GM18507 (cell line): ENCODE measurements at regions not wholly inside any gene's neighbourhood (a gene's known extent, or its start where the extent isn't known, plus 50 kb on each side); places are given as distances from the start of the nearest gene placed in this dataset.

Experiments
- DNase-seq: peaks from one replicate; pipeline ENCODE4 v3.0.0; 2011; ENCODE audit warnings: low read depth; ENCODE audit not compliant: insufficient read length; ENCODE audit errors: extremely low spot score
- FAIRE-seq: peaks from 2 replicates; lab custom pipeline; 2011; peaks lifted over from hg19 to GRCh38; lab: Jason Lieb, UNC

DNA sequence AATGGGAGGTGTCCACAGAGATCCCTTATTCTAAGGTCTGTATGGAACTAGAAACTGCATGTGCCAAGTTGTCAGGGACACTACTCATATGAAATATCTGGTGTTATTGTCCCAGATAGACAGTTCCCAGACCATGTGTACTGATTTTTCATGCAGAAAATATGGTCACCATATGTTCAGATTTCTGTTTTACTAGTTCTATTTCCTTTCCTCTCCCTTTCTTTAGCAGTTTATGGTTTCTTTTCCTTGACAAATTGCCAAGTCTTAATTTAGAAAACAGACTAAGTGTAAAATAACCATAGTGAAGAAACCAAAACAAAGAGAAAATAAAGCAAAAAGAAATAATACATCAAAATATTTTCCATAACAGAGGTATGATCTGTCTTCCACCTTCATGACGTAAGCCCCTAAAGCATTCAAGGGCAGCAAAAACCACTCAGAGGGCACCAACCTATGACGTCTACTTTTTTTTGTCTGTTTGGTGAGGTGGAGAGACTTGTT is 248.5 kb downstream of the KCTD12 start:
- DNase-seq: no peak
- no peak for FAIRE-seq

DNA sequence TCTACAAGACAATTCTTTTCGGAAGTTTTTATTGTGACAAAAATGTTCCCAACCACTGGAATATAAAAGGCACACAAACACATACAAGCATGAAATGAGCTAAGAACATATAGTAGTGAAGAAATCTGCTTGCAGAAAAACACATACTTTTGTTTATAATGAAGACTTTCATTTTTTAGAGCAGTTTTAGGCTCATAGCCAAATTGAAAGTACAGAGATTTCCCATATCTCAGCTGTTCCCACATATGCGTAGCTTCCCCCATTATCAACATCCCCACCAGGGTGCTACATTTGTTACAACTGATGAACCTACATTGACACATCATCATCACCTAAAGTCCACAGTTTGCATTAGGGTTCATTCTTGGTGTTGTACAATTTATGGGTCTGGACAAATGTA is 249.4 kb downstream of the KCTD12 start:
- DNase-seq (no peak), FAIRE-seq (no peak)

DNA sequence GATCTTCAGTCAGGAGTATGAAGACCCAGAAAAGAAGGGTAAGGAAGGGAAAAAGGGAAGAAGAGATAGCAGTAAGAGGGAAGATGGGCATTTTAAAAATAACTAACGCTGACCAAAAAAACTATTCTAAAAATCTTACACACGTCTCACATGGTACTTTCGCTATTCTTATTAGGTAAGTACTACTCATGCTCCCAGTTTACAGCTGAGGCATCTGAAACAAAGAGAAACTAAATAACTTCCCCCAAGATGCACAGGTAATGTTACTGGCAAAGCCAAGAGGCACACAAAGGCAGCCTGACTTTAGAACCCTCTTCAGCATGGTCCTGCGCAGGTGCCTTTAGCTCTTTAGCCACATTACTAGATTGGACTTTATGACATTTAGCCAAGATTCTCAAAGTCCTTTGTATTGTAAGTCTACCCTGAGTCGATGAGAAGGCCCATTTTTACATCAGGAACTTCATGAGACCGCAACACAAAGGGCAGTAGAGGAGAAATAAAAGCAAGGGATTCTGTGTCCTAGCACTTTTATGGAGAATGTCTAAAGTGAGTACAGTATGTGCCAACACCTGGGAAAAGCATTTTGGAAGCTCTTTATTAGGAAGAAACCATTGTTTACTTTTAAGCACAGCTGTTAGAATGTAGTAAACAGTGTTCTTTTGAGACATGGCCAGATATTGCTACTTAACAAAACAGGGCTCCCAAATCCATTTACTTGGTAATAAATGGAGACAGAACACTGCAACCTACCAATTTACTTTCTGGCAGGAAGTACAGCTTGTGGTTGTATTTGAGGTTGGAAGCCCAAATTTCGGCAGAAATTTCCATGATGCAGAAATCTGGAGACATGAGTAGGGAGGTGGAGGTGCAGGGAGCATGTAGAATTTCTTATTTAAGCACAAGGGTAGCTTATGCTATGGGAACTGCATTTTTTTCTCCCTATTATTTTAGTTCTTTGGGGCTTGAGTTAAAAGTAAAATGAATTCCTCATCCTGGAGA is 250.7 kb downstream of the KCTD12 start:
- no peak for FAIRE-seq
- no peak for DNase-seq

DNA sequence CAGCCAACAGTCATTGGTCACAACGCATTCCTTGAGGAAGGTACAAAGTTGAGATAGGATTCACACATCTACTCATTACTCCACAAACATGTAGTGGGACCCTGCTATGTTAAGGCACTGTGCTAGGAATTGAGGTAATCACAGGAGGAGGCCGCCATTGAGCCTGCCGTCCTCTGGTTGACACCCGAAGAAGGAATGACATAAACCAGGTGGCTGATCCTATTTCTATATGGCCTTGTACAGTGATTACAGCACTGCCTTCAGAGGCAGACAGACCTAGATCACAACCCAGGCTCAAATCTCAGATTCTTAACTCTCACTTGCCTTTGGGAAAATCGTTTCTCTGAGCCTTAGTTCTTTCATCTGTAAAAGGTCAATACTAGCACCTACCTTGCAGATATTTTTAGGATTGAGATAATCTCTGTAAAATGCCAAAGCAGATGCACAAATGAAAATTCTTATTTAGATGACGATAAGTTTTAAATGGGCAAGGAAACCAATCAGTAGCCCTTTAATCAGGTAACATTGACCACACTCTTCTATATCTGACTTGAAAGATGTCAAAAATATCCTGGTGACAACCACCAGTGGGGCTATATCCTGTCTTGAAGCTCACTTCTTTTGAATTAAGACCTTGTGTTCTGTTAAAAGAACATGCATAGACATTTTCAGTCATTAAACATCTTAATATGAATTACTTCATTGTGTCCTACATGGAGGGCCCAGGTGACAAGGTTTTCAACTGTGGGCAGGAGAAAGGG is 251.6 kb downstream of the KCTD12 start:
- no peak for FAIRE-seq
- no peak for DNase-seq

DNA sequence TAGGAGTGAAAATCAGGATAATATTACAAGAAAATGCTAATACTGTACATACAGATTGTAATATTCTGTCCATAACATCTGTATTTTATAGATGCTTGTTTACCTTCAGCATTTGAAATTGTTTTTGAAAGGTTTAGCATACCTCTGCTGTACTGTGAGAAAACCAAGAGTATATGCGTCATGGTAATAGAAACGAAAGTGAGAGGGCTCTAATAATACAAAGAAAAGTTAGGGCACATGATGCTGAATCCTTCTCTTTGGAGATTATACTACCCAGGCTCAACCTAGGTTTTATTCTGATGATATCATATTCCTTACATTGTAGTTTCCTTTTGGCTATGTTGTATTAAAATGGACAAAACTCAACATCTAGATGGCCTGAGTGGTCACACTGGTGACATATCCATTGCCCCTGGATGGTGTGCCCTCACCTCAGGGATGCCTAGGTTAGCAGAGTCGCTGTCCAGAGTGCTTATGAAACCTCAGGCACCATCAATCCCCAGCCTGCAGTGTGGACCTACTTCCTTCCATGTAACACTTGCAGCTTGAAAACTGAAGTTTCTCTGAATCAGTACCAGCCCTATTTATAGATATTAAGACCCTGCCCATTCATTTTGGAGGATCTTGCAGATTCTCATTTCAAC is 253.7 kb downstream of the KCTD12 start:
- DNase-seq (no peak), FAIRE-seq (no peak)

DNA sequence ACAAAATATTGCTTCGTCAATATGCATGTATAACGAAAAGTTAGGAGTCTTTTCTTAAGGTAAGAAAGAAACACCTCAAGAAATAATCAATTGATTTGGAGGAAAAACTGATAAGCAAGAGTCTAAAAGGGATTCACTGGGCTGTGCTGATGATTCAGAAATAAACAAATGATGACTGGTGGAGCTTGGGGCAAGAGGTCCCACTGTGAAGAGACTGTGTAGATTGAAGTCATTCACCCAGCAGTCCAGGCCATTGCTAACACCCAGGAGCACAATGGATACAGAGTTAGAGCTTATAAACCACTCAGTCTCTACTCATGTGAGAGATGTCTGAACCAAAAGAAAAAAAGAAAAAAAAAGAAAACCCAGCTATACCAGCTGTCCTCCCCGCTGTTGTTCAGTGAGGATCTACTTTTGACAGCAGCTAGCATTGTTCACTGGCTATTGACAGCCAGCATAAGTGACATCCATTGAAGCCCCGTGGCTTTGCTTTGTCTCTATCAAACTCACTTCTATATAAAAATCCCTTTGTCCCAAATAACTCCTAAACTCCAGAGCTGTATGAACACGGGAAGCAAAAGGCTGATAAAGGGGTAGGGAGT is 255.5 kb downstream of the KCTD12 start:
- DNase-seq (no peak), FAIRE-seq (no peak)

DNA sequence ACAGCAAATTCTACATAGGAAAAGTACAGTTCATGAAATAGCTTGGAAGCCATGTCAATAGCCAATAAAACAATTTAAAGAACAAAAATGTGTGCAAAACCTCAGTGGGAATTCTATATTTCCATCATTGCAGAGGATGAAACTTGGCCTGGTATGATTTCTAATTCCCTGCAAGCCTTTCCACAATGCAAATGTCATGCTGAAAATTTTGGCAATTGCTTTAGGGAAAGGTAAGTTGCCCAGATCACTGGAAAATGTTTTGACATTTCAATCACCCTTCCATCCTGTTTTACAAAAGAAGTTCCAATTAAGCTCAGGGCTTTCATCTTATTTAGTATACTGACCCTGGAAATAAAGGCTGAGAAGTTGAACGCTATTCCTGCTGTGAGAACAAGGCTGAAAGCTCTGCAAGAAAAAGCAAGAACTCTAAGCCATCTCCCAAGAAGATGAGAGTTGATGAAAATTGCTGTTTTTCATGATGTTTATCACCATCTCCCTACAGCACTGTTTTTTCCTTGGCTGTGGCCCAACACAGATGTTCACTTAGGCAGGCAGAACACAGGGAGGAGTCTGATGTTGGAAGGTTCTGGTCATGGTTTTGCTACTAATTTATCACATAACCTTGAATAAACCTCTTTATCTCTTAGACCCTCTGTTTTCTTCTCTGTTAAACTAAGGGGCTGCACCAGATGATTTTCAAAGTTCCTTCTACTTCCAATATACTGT is 263.7 kb downstream of the KCTD12 start:
- DNase-seq: no peak
- FAIRE-seq: no peak

DNA sequence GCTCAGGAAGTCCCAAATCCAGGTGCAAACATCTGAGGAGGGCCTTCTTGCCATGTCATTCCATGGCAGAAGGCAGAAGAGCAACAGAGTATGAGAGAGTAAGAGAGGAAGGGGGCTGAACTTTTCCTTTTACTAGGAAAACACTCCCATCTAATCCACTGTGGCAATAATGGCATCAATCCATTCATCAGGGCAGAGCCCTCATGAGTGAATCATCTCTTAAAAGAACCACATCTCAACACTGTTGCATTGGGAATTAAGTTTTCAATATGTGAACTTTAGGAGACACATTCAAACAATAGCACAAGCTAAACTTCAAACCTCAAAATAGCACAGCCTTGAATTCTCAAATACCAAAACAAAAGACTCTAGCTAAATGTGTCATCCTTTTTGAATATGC is 264.5 kb downstream of the KCTD12 start:
- no peak for DNase-seq
- FAIRE-seq: no peak

DNA sequence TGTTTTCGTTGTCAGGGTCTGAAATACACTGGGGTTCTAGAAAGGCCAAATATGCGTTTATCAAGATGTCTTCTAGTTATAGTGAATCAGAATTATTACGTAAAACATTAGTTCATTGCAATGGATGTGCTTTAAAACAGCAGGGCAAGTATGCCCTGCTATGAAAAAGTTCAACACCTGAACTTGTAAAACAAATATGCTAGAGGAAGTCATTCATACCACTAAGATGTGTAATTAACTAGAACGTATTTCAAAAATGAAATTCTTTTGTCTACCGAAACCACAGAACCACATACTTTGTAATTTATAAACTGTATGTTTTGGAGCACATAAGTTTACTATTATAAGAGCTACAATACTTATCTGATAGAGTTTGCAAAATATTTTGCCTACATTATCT is 266.2 kb downstream of the KCTD12 start:
- FAIRE-seq (no peak), DNase-seq (no peak)

DNA sequence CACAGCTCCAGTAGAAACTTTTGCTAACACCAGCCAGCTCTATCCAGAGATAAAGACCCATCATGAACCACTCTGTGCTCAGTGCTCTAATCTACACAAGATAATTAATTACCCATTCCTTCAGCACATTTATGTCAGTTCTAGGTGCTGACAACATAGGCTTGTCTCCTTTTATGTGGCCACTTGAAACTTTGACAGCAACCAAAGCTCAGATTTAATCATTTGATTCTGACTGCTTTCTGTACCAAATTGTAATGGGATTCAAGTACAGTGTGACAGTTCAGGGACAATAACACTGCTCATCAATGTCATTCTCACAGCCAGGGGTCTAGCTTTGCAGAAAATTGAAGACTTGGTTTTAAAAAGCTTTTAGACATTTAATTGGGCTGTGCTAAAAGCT is 266.6 kb downstream of the KCTD12 start:
- no peak for DNase-seq
- FAIRE-seq: no peak

DNA sequence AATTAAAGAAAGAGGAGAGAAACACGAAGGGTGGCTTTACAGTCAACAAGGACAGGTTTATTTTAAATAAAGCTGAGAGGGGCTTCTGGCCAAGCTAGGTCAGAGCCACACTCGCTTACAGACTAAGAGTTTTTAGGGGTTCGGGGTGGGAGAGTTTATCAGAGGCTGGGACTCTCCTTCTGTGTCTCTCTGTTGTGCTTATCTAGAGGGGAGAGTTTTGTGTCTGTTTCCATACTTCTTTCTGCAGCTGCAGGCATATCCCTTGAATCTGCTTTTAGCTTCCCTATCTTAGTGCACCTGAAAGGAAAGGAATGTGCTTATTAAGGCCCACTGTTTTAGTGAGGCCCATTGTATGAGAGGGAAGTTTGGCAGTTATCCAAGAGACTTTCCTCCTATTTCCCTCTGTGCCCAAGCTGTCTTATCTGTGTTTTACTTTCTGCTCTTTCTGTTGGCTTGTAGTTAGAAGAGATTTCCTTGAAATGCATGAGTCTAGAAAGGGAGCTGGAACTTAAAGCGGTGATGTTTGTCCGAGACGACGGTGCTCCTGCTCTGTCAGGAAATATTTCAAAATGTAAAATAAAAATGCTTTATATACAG is 275.3 kb downstream of the KCTD12 start:
- FAIRE-seq (no peak), DNase-seq (no peak)

DNA sequence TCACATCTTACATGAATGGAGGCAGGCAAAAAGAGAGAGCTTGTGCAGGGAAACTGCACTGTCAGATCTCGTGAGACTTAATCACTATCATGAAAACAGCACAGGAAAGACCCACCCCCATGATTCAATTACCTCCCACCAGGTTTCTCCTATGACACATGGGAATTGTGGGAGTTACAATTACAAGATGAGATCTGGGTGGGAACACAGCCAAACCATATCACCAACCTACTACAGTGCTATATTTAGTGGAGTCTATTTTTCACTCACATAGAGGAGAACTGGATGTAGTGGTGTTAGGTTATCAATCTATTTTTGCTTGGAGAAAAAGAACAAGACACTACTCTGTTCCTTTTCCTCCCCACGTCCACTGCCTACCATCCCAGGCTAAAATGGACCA is 276.6 kb downstream of the KCTD12 start:
- no peak for FAIRE-seq

DNA sequence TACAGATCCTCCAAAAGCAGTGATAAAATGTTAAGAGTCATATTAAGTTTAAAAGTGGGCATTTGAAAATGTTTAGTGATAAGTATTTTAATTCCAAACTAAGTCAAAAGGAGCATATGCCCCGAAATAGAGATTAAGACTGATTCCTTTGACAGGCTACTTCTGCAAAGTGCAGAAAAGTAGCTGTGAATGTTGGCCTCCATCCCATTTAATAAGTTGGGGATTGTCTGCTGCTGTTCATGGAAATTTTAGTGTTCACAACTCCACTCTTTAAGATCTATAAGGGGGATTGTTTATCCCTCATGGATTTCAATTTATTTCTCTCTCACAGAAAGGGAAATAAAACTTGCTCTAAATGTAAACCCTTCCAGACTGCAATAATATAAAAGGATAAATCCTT is 278.3 kb downstream of the KCTD12 start:
- FAIRE-seq: no peak
- no peak for DNase-seq

More for the DNA sequence above, 276.6 kb downstream of the KCTD12 start:
- DNase-seq: no peak

DNA sequence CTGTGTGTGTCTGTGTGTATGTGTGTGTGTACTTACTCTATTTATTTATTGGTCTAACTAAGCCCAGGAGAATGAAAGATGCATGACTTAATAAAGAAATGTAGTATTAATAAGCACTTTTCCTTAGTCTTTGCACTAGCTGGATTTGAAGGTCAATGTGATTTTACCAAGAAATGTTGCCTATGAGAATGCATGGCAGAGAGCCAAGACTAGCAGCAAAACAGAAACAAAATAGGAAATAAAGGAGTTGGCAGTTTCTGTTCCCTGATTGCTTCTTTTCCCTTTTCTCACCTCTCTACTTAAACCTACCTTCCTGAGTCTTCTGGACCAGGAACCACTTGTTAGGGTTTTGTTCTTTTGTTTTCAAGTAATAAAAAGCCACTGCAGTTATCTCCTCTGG is 286.1 kb downstream of the KCTD12 start:
- FAIRE-seq (no peak), DNase-seq (no peak)

DNA sequence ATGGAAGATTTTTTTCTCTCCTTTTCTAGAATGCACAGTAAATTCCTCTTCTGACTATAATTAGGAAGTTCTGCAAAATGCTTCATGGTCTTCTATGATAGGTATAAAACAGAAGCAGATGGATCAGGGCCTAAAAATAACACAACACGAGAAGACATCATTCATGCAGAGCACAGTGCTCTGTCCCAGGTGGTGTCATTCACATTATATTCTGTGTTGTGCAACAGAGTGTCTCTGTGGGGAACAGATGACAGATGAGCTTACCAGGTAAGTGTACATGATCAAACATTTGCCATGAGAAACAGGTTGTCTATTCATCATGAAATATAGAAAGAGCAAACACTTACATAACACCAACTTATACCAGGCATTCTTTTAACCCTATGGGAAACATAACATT is 288.3 kb downstream of the KCTD12 start:
- DNase-seq (no peak), FAIRE-seq (no peak)

DNA sequence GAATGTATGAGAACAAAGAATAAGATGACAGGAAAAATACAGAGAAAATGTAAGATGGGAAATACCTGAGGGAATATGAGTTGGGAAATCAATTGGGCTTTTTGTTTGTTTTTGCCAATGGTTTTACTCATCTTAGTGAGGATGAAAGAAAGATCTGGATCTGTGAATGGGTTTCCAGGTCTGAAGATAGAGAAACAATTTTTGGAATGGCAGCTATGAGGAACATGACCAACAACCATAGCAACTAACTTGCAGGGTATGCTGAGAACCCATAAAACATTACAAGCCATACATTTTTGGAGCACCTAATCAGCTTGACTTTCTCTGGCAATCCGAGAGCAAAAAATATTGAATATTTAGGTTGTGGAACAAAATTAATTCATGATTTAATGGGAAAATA is 290.0 kb downstream of the KCTD12 start:
- FAIRE-seq (no peak), DNase-seq (no peak)

DNA sequence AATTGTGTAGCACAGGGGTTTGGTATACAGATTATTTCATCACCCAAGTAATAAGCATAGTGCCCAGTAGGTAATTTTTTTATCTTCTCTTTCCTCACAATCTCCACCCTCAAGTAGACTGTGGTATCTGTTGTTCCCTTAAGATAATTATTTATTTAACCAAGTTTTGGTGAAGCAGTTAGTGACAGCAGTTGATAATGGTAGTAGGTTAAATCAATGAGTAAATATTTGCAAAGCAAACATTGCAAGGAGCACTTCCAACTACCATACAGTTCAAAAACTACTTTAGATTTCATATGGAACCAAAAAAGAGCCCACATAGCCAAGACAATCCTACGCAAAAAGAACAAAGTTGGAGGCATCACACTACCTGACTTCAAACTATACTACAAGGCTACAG is 291.8 kb downstream of the KCTD12 start:
- no peak for FAIRE-seq
- no peak for DNase-seq

DNA sequence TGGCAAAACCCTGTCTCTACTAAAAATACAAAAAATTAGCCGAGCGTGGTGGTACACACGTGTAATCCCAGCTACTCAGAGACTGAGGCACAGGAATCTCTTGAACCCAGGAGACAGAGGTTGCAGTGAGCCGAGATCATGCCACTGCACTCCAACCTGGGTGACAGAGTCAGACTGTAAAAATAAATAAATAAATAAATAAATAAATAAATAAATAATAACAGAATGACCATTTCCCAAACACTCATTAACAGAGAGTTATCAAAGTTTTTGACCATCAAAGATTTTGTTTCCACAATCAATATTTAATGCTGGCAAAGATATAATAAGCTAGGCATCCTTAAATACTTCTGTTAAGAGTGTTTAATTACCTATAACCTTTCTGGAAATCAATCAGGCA is 299.4 kb downstream of the KCTD12 start:
- no peak for FAIRE-seq
- no peak for DNase-seq

DNA sequence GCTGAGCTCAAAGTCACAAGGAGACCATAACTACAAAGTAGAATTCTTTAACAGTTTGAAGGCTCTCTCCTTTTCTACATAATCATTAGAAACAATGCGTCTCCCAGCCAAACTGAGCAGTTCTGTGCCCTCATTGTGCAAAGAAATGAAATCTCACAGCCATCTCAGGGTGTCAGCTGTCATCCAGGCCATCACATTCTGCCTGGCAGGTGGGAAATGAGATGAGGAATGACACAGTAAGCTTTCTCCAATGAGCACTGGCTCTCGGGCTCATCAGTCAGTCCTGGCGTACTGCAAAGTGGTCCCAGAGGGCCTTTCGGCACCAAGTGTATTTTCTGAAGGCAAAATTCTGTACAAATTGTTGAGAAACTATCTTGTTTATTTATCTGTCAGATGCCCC is 306.5 kb downstream of the KCTD12 start:
- no peak for DNase-seq
- FAIRE-seq: no peak
